Stimulated activated memory B cell treated with anti-CD40 and anti-IgM and Interleukin-4, amounts not matched to agents 10 μg/mL and 1 μg/mL and 100 μg/mL, for 72 hours (primary cell): ENCODE measurements at regions not wholly inside any gene's neighbourhood (a gene's known extent, or its start where the extent isn't known, plus 50 kb on each side); places are given as distances from the start of the nearest gene placed in this dataset.

ENCODE experiments used
- ATAC-seq: fragments of 150-1000 bp; cut with Tn5 transposase; 2 replicates; pipeline ENCODE4 v1.10.0; 2021
- H3K27ac Mint-ChIP-seq: one replicate; pipeline ENCODE4 v1.8.0; 2022; ENCODE audit warnings: mild to moderate bottlenecking, mixed read lengths
- H3K27me3 Mint-ChIP-seq: one replicate; pipeline ENCODE4 v1.8.0; 2022; ENCODE audit warnings: mixed read lengths
- H3K36me3 Mint-ChIP-seq: one replicate; pipeline ENCODE4 v1.8.0; 2022; ENCODE audit warnings: mixed read lengths
- H3K4me1 Mint-ChIP-seq: one replicate; pipeline ENCODE4 v1.8.0; 2022; ENCODE audit warnings: mixed read lengths
- H3K4me3 Mint-ChIP-seq: one replicate; pipeline ENCODE4 v1.8.0; 2022; ENCODE audit warnings: mild to moderate bottlenecking, moderate library complexity, mixed read lengths
- H3K9me3 Mint-ChIP-seq: one replicate; pipeline ENCODE4 v1.8.0; 2022; ENCODE audit warnings: mixed read lengths

DNA sequence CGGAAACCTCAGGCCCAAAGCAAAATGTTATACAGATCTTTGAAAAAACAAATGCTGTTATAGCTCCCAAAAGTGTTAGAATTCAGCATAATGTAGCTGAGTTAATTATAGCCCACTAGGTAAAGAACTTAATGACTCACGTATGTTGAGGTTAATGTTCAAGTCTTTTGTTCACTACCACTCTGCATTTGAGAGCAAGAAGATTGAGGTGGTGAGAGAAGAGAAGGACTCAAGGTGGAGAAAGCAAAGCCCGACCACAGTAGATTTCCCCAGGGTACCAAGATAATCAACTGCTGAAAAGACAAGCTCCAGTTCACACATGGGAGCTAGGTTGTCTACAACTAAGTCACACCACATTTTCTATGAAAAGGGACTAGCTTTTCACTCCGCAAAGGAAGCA lies 480.2 kb downstream of the DTHD1 start:
- ATAC-seq: no peak
- H3K36me3 Mint-ChIP-seq: no peaks in the 10 kb centered on the region
- no peak overlapping the region for H3K4me3 Mint-ChIP-seq
- no peaks in the 10 kb centered on the region for H3K9me3 Mint-ChIP-seq
- no peak overlapping the region for H3K27ac Mint-ChIP-seq
- H3K4me1 Mint-ChIP-seq: no peaks in the 10 kb centered on the region
- H3K27me3 Mint-ChIP-seq: no peaks in the 10 kb centered on the region

DNA sequence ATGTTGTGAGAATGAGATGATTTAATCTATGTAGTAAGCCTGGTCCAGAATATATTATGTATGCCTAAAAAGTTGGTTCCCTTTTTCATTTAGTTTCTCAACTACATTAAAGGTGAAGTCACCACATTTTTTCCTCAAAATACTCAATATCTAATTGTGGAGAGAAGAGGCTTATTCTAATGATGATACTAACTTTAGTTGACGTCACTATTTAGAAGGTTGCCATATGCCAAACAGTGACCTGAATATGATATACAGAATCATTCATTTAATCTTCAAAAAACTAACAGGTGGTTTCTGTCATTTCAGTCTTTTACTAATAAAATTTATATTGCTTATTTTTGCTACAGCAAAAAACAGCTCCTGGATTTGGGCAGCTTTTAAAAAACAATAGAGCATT lies 480.7 kb upstream of the NWD2 start:
- Mint-ChIP-seq H3K9me3 (no peaks in the 10 kb centered on the region), H3K4me1 (no peaks in the 10 kb centered on the region)

DNA sequence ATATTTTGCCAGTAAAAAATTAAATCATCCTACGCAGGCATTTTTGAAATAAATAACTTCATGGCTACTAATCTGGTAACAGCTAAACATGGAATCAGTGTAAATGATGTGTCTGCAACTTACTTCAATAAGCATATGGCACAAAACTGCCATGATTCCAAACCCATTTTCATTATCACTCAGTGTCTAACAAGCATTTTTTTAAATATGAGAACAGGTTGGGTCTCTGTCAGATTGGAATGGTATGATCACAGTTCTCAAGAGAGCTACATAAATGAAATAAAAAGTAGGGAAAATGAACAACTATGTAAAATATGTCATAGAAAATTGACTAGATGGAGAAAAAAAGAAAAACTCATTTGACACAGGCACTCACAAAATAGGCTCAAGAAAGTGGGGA lies 476.9 kb upstream of the NWD2 start:
- H3K36me3 Mint-ChIP-seq: no peaks in the 10 kb centered on the region
- H3K27me3 Mint-ChIP-seq: no peaks in the 10 kb centered on the region
- no peaks in the 10 kb centered on the region for H3K4me1 Mint-ChIP-seq
- H3K9me3 Mint-ChIP-seq: no peaks in the 10 kb centered on the region
- no peak for ATAC-seq
- no peak overlapping the region for H3K27ac Mint-ChIP-seq
- no peak overlapping the region for H3K4me3 Mint-ChIP-seq

More for the DNA sequence above, 480.7 kb upstream of the NWD2 start:
- H3K4me3 Mint-ChIP-seq: no peak overlapping the region
- no peaks in the 10 kb centered on the region for H3K27me3 Mint-ChIP-seq
- no peaks in the 10 kb centered on the region for H3K36me3 Mint-ChIP-seq
- H3K27ac Mint-ChIP-seq: no peak overlapping the region
- no peak for ATAC-seq

DNA sequence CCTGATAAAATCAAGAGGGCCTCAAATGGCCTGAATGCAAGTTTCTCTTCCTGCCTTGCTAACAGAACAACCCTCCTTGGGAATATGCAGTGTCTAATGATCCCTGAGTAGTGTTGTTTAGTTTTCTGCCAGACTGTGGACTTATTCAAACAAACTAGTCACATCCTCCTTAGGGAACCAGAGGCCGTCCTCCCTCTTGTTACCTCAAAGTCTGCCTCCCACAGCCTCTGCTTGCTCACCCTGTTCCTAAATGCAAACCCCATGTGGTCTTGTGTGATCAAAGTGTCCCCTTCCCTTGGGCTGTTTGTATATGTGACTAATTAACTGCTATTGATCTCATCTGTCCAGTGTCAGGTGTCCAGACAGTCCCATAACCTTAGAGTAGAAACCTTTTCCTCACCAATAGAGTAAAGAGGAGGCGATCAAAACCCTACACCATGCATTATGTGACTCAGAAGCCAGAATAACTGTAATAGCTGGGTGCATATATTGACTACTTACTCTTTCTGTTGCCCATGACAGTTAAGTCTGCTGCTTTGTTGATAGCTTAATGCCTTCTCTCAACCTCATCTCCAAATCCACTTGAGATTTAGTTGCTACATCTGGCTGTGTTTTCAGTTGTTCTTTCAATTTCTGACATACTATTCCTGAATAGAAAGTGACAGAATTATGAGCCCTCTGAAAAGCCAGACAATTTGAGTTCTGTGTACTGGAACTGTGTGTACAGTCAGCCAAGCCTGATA lies 473.0 kb upstream of the NWD2 start:
- H3K27me3 Mint-ChIP-seq: no peaks in the 10 kb centered on the region
- H3K4me1 Mint-ChIP-seq: no peaks in the 10 kb centered on the region
- no peak overlapping the region for H3K4me3 Mint-ChIP-seq
- no peak overlapping the region for H3K27ac Mint-ChIP-seq
- H3K9me3 Mint-ChIP-seq: no peaks in the 10 kb centered on the region
- no peaks in the 10 kb centered on the region for H3K36me3 Mint-ChIP-seq
- peak; percentile 52 for ATAC-seq

GRCh38 chr4:36772154-36772516 lies 472.4 kb upstream of the NWD2 start:
- ATAC-seq: no peak
- Mint-ChIP-seq H3K36me3 (no peaks in the 10 kb centered on the region), H3K4me3 (no peak overlapping the region), H3K27me3 (no peaks in the 10 kb centered on the region), H3K4me1 (no peaks in the 10 kb centered on the region), H3K27ac (no peak overlapping the region), H3K9me3 (no peaks in the 10 kb centered on the region)

- Mint-ChIP-seq H3K27ac (no peak overlapping the region), H3K36me3 (no peaks in the 10 kb centered on the region), H3K27me3 (no peaks in the 10 kb centered on the region), H3K9me3 (peaks cover 2% of the 10 kb centered on the region), H3K4me3 (no peak overlapping the region), H3K4me1 (no peaks in the 10 kb centered on the region)
- no peak for ATAC-seq
Measured at GRCh38 chr4:36773467-36773866, 471.1 kb upstream of the NWD2 start.

DNA sequence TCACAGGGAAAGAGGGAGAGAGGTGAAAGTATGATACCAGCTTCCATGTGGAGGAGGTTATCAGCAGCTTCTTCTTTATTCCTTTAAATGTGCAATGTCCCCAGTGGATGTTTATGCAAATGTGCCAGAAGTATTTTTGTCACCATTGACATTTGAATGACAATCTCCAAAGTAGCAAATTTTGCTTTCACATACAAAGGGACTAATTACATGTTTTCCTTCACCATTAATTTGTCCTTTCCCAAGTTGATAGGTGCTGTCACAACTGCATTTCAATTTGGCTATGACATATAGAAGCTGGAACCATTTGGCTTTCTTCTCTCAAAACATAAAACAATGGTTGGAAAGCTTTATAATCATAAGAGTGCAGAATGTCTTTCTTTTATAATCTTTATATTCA lies 469.0 kb upstream of the NWD2 start:
- Mint-ChIP-seq H3K9me3 (peaks cover 2% of the 10 kb centered on the region), H3K27me3 (no peaks in the 10 kb centered on the region), H3K4me3 (no peak overlapping the region), H3K36me3 (no peaks in the 10 kb centered on the region), H3K4me1 (no peaks in the 10 kb centered on the region), H3K27ac (no peak overlapping the region)
- ATAC-seq: no peak

- no peaks in the 10 kb centered on the region for H3K4me1 Mint-ChIP-seq
- H3K36me3 Mint-ChIP-seq: no peaks in the 10 kb centered on the region
- H3K9me3 Mint-ChIP-seq: peaks cover 2% of the 10 kb centered on the region
- no peaks in the 10 kb centered on the region for H3K27me3 Mint-ChIP-seq
- H3K4me3 Mint-ChIP-seq: no peak overlapping the region
- no peak overlapping the region for H3K27ac Mint-ChIP-seq
- no peak for ATAC-seq
Measured at GRCh38 chr4:36779601-36780000, 464.9 kb upstream of the NWD2 start.

- Mint-ChIP-seq H3K4me3 (no peak overlapping the region), H3K27ac (no peak overlapping the region), H3K27me3 (no peaks in the 10 kb centered on the region), H3K36me3 (no peaks in the 10 kb centered on the region), H3K9me3 (no peaks in the 10 kb centered on the region), H3K4me1 (no peaks in the 10 kb centered on the region)
- no peak for ATAC-seq
Measured at GRCh38 chr4:36785973-36786372, 458.6 kb upstream of the NWD2 start.

- H3K27me3 Mint-ChIP-seq: no peaks in the 10 kb centered on the region
- ATAC-seq: no peak
Measured at GRCh38 chr4:36786519-36786918, 458.0 kb upstream of the NWD2 start.

GRCh38 chr4:36794716-36795115 lies 449.8 kb upstream of the NWD2 start:
- no peaks in the 10 kb centered on the region for H3K4me1 Mint-ChIP-seq
- no peaks in the 10 kb centered on the region for H3K27me3 Mint-ChIP-seq
- H3K4me3 Mint-ChIP-seq: no peak overlapping the region
- ATAC-seq: no peak
- H3K9me3 Mint-ChIP-seq: no peaks in the 10 kb centered on the region
- no peaks in the 10 kb centered on the region for H3K36me3 Mint-ChIP-seq
- H3K27ac Mint-ChIP-seq: no peak overlapping the region

More at GRCh38 chr4:36786519-36786918, 458.0 kb upstream of the NWD2 start:
- Mint-ChIP-seq H3K27ac (no peak overlapping the region), H3K9me3 (no peaks in the 10 kb centered on the region), H3K4me1 (no peaks in the 10 kb centered on the region), H3K4me3 (no peak overlapping the region), H3K36me3 (no peaks in the 10 kb centered on the region)

- no peaks in the 10 kb centered on the region for H3K9me3 Mint-ChIP-seq
- no peaks in the 10 kb centered on the region for H3K36me3 Mint-ChIP-seq
- H3K27me3 Mint-ChIP-seq: no peaks in the 10 kb centered on the region
- no peak overlapping the region for H3K4me3 Mint-ChIP-seq
- no peaks in the 10 kb centered on the region for H3K4me1 Mint-ChIP-seq
- no peak for ATAC-seq
- H3K27ac Mint-ChIP-seq: no peak overlapping the region
Measured at GRCh38 chr4:36812149-36812548, 432.4 kb upstream of the NWD2 start.

DNA sequence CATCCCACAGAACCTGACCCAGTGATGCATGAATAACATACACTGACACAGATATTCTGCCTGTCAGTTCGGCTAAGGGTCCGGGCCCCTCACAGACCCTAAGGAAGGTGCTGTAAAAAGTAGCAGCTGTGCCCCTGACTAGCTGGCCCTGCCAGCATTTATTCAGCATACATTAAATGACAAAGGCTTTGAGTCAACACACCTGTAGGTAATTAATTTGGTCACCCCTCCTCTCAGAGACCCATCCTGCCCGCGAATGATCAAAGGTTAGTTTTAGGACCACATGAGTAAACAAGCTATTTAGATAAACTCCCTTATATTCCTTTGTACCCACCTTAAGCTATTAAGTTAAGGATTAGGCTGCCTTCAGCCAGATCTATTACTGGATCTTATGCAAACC lies 429.0 kb upstream of the NWD2 start:
- Mint-ChIP-seq H3K27ac (no peak overlapping the region), H3K4me3 (no peak overlapping the region), H3K27me3 (no peaks in the 10 kb centered on the region), H3K4me1 (no peaks in the 10 kb centered on the region), H3K9me3 (peaks cover 4% of the 10 kb centered on the region), H3K36me3 (no peaks in the 10 kb centered on the region)
- ATAC-seq: no peak

GRCh38 chr4:36823199-36823967 lies 421.2 kb upstream of the NWD2 start:
- peak; percentile 41 for ATAC-seq
- H3K27ac Mint-ChIP-seq: no peak overlapping the region
- no peaks in the 10 kb centered on the region for H3K27me3 Mint-ChIP-seq
- no peaks in the 10 kb centered on the region for H3K4me1 Mint-ChIP-seq
- H3K9me3 Mint-ChIP-seq: peaks cover 10% of the 10 kb centered on the region
- H3K4me3 Mint-ChIP-seq: no peak overlapping the region
- no peaks in the 10 kb centered on the region for H3K36me3 Mint-ChIP-seq

GRCh38 chr4:36824682-36825081 lies 419.9 kb upstream of the NWD2 start:
- peaks cover 10% of the 10 kb centered on the region for H3K9me3 Mint-ChIP-seq
- H3K4me1 Mint-ChIP-seq: no peaks in the 10 kb centered on the region
- H3K4me3 Mint-ChIP-seq: no peak overlapping the region
- no peaks in the 10 kb centered on the region for H3K36me3 Mint-ChIP-seq
- no peak for ATAC-seq
- H3K27ac Mint-ChIP-seq: no peak overlapping the region
- no peaks in the 10 kb centered on the region for H3K27me3 Mint-ChIP-seq

DNA sequence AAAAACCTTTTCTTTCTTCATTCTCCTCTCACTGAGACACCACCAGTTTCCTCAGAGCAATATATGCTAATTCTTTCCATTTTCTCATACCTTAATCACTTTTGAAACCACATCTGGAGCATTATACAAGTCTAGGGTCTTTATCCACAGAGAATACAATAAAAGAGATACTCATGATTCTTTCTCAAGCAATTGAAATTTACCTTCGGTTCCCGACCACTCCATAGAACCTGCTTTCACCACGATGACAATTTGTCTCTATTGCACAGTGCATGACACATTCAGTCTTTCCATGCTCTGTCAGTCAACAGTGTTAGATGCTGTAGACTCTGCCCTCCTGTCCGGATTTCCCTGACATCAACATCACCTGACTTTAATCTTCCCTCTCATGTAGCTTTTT lies 409.3 kb upstream of the NWD2 start:
- Mint-ChIP-seq H3K4me1 (no peaks in the 10 kb centered on the region), H3K36me3 (no peaks in the 10 kb centered on the region), H3K27ac (no peak overlapping the region), H3K27me3 (no peaks in the 10 kb centered on the region), H3K4me3 (no peak overlapping the region), H3K9me3 (no peaks in the 10 kb centered on the region)
- no peak for ATAC-seq
